DND-41 (cell line): ENCODE measurements at regions not wholly inside any gene's neighbourhood (a gene's known extent, or its start where the extent isn't known, plus 50 kb on each side); places are given as distances from the start of the nearest gene placed in this dataset.

Experiments used
- ATAC-seq: fragments of 200-7000 bp; cut with Tn5 transposase; 3 replicates; pipeline ENCODE4 v1.9.1; 2021; ENCODE audit warnings: low read depth; ENCODE audit not compliant: insufficient read depth
- DNase-seq: peaks from one replicate; pipeline ENCODE4 v3.0.0-alpha.2; 2020
- H2AFZ ChIP-seq: 2 replicates; pipeline ENCODE4 v1.6.0; 2012; ENCODE audit warnings: low read depth, low read length
- H3K27ac ChIP-seq: 2 replicates; pipeline ENCODE4 v1.5.1; 2012; ENCODE audit warnings: low read length, inconsistent platforms
- H3K27me3 ChIP-seq: fragments of 200-600 bp; sonication (generic); 2 replicates; pipeline ENCODE4 v1.6.0; 2012; ENCODE audit warnings: low read length, mild to moderate bottlenecking, inconsistent platforms; ENCODE audit not compliant: insufficient read depth, poor library complexity
- H3K36me3 ChIP-seq: 2 replicates; pipeline ENCODE4 v1.5.1; 2012; ENCODE audit warnings: low read length, inconsistent platforms; ENCODE audit not compliant: insufficient read depth
- H3K4me1 ChIP-seq: 2 replicates; pipeline ENCODE4 v1.5.1; 2012; ENCODE audit warnings: mild to moderate bottlenecking, low read length; ENCODE audit not compliant: insufficient read depth
- H3K4me2 ChIP-seq: 2 replicates; pipeline ENCODE4 v1.6.0; 2012; ENCODE audit warnings: mild to moderate bottlenecking, moderate library complexity, low read length, inconsistent platforms; ENCODE audit not compliant: insufficient read depth
- H3K4me3 ChIP-seq, 2 experiments: fragments of 200-600 bp in 1 of 2; shearing (Covaris generic) in 1 of 2; 2 replicates each; pipeline ENCODE4 v1.5.1; 2012 to 2016; ENCODE audit warnings: inconsistent platforms in 2 of 2, low read length in 2 of 2, mild to moderate bottlenecking in 2 of 2, low read depth in 1 of 2, moderate library complexity in 1 of 2
- H3K79me2 ChIP-seq: 2 replicates; pipeline ENCODE4 v1.6.0; 2012; ENCODE audit warnings: low read length, inconsistent platforms; ENCODE audit not compliant: insufficient read depth
- H3K9ac ChIP-seq: 2 replicates; pipeline ENCODE4 v1.6.0; 2012; ENCODE audit warnings: low read depth, mild to moderate bottlenecking, inconsistent platforms, low read length, moderate library complexity
- H3K9me3 ChIP-seq: 2 replicates; pipeline ENCODE4 v1.5.1; 2012; ENCODE audit warnings: low read length, moderate library complexity, mild to moderate bottlenecking, inconsistent platforms; ENCODE audit not compliant: insufficient read depth, severe bottlenecking
- H4K20me1 ChIP-seq: 2 replicates; pipeline ENCODE4 v1.6.0; 2012; ENCODE audit warnings: low read length; ENCODE audit not compliant: insufficient read depth
- EZH2 ChIP-seq: IDR thresholded peaks from 3 replicates; pipeline ENCODE4 v1.6.1; 2012; ENCODE audit warnings: borderline replicate concordance, low read depth, mild to moderate bottlenecking, moderate library complexity, low read length, inconsistent platforms; ENCODE audit not compliant: severe bottlenecking
- TF ChIP-seq, protein P1 (sequence below): IDR thresholded peaks from 2 replicates; pipeline ENCODE4 v1.5.1; 2012; ENCODE audit warnings: borderline replicate concordance, low read length, moderate library complexity, mild to moderate bottlenecking; ENCODE audit not compliant: poor library complexity, severe bottlenecking; ENCODE audit errors: extremely low read depth

DNA sequence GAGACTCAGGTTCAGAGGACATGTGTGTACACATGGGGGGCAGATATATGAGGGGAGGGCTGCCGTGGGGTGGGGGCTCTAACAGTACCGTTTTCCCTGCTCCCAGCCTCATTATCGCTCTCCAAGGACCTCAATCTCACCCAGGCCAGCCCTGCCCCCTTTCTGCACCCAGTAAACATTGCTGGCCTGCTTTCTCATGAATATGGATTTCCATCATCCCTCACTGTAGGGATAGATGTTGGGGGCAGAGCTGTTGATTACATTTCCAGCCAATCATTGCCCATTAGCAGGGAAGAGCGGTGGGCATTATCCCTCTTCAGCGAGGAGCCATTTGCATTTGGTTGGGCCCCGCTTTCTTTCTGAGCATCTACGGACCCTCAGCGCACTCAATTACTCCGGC lies 273.8 kb downstream of the RPS6KC1 start:
- H4K20me1 ChIP-seq = no peaks in the 10 kb centered on the region
- H3K4me1 ChIP-seq = no peaks in the 10 kb centered on the region
- no peaks in the 10 kb centered on the region for H3K9me3 ChIP-seq
- H3K9ac ChIP-seq = no peak overlapping the region
- H3K4me2 ChIP-seq = no peak overlapping the region
- H3K27ac ChIP-seq = no peak overlapping the region
- H3K79me2 ChIP-seq = no peaks in the 10 kb centered on the region
- DNase-seq (no peak), ATAC-seq (no peak)
- no peak overlapping the region for H2AFZ ChIP-seq
- peaks cover 7% of the 10 kb centered on the region for H3K27me3 ChIP-seq
- no peak overlapping the region for H3K4me3 ChIP-seq
- TF ChIP-seq, protein P1, sequence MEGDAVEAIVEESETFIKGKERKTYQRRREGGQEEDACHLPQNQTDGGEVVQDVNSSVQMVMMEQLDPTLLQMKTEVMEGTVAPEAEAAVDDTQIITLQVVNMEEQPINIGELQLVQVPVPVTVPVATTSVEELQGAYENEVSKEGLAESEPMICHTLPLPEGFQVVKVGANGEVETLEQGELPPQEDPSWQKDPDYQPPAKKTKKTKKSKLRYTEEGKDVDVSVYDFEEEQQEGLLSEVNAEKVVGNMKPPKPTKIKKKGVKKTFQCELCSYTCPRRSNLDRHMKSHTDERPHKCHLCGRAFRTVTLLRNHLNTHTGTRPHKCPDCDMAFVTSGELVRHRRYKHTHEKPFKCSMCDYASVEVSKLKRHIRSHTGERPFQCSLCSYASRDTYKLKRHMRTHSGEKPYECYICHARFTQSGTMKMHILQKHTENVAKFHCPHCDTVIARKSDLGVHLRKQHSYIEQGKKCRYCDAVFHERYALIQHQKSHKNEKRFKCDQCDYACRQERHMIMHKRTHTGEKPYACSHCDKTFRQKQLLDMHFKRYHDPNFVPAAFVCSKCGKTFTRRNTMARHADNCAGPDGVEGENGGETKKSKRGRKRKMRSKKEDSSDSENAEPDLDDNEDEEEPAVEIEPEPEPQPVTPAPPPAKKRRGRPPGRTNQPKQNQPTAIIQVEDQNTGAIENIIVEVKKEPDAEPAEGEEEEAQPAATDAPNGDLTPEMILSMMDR = no peak
- TF ChIP-seq EZH2 = no peak
- no peaks in the 10 kb centered on the region for H3K36me3 ChIP-seq

DNA sequence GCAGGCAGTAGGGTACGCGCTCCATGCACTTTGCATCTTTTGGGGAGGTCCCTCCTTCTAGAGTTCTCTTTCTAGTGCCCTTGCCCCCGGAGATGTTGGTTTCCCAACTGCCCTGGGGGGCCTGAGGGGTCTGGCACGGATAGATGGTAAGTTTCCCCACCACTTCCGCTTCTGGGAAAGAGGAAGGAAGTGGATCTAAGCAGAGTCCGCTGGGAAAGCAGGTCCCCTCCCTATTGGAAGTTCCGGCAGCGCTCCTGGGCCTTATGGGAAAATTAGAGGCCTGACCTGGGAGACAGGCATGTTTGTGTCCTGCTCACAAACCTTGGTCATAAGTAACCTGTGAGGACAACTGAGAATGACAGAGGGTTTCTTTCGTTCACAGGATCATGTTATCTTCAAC lies 274.4 kb downstream of the RPS6KC1 start:
- Histone ChIP-seq H3K27ac (no peak overlapping the region), H4K20me1 (no peaks in the 10 kb centered on the region), H3K79me2 (no peaks in the 10 kb centered on the region), H3K27me3 (peaks cover 7% of the 10 kb centered on the region), H3K36me3 (no peaks in the 10 kb centered on the region), H3K9ac (no peak overlapping the region), H2AFZ (no peak overlapping the region), H3K4me1 (no peaks in the 10 kb centered on the region), H3K9me3 (no peaks in the 10 kb centered on the region), H3K4me3 (no peak overlapping the region), H3K4me2 (no peak overlapping the region)
- no peak for TF ChIP-seq EZH2
- TF ChIP-seq, protein P1 = no peak
- ATAC-seq (no peak), DNase-seq (no peak)

DNA sequence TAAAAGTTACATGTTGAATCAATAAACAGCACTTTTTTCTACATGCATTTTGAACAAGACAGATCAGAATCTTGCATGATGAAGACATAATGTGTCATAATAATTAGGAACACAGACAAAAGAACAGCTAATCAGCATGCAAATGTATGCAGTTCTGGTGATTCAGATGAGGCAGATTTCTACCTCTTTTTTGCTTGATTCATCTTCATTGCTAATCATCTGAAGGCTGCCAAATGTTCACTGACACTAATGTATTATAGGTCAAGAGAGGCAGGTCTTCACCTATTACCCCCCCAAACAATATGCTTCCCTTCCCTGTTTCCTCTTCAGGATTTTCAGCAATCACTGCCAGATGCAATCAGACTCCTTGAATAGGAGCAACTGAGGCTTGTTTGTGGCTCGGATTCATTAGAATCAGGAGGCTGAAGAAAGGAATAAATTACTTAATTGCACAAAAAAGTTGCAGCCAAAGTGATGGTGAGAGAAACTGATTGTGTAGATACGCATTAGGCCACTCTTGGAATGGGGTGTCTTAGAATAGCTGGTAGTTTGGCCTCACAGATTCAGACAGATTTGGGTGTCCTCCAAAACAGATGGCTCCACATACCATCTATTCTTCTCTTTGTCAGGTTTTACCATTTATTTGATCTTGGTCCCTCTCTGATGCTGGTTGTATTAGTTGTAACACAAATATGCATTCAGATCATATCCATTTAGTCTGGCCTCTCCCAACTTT lies 275.4 kb downstream of the RPS6KC1 start:
- DNase-seq (no peak), ATAC-seq (no peak)
- H3K79me2 ChIP-seq = no peaks in the 10 kb centered on the region
- no peak overlapping the region for H3K4me3 ChIP-seq
- H3K27ac ChIP-seq = no peak overlapping the region
- no peaks in the 10 kb centered on the region for H3K9me3 ChIP-seq
- H3K4me1 ChIP-seq = no peaks in the 10 kb centered on the region
- H3K4me2 ChIP-seq = no peak overlapping the region
- H3K27me3 ChIP-seq = peaks cover 7% of the 10 kb centered on the region
- H3K9ac ChIP-seq = no peak overlapping the region
- no peak overlapping the region for H2AFZ ChIP-seq
- no peaks in the 10 kb centered on the region for H3K36me3 ChIP-seq
- TF ChIP-seq, protein P1 = no peak
- no peak for TF ChIP-seq EZH2
- no peaks in the 10 kb centered on the region for H4K20me1 ChIP-seq
